ENCODE measurements at regions not wholly inside any gene's neighbourhood (a gene's known extent, or its start where the extent isn't known, plus 50 kb on each side); places are given as distances from the start of the nearest gene placed in this dataset.
"Not testable (repeated sequence)": the region's sequence is repeated elsewhere in the genome, so short reads cannot be mapped to it uniquely, and the experiment has no call there.

DNA sequence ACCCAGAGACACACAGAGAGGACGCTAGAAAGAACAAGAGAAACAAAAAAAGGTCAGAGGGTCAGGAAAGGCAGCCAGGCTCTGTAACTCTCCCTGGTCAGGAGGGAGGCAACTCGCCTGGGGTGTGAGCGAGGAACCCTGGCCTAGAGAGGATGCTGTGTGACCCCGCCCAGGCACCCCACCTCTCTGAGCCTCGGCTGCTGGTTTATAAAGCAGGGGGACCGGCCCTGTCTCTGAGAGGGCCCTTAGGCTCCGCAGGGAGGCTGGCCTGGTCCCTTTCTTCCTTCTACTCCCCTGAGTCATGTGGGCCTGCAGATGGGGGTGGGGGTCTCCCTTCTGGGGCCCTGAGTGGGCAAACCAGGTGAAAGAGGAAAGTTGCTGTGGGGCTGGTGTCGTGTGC, 81.3 kb upstream of the GOLGA6L4 start:
- H3K27ac ChIP-seq (ENCODE audit: low read length); H3K9ac ChIP-seq (ENCODE audit: low read depth, low read length); H3K27me3 ChIP-seq (ENCODE audit: insufficient read depth, low read length): not testable (repeated sequence)

DNA sequence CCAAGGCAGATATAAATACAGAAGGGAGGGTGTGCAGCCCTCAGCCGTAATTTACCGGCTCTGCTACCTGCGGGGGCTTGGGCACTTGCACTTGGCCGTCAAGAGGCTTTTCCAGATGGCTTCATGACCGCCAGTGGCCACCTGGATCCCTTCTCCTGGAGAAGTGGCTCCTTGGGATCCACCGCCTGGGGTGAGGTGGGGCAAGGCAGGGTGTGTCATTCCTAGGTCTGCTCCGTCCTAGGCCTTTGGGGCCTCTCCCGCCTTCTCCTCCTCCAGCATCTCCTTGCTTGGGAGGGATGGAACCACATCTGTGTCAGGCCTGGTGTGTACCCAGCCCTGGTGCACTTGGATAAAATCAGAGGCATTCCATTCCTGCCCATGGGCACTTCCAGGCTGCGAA, 80.8 kb upstream of the GOLGA6L4 start:
- not testable (repeated sequence) for H3K27me3 ChIP-seq (ENCODE audit: insufficient read depth, low read length); H3K9ac ChIP-seq (ENCODE audit: low read depth, low read length); H3K4me3 ChIP-seq (ENCODE audit: low read length); H3K9me3 ChIP-seq (ENCODE audit: insufficient read depth, low read depth, low read length); H3K4me1 ChIP-seq (ENCODE audit: insufficient read depth, low read length); H3K36me3 ChIP-seq (ENCODE audit: insufficient read depth, low read depth, low read length); H3K27ac ChIP-seq (ENCODE audit: low read length)

More for the DNA sequence above, 81.3 kb upstream of the GOLGA6L4 start:
- not testable (repeated sequence) for H3K4me1 ChIP-seq (ENCODE audit: insufficient read depth, low read length); H3K9me3 ChIP-seq (ENCODE audit: insufficient read depth, low read depth, low read length); H3K36me3 ChIP-seq (ENCODE audit: insufficient read depth, low read depth, low read length); H3K4me3 ChIP-seq (ENCODE audit: low read length)

DNA sequence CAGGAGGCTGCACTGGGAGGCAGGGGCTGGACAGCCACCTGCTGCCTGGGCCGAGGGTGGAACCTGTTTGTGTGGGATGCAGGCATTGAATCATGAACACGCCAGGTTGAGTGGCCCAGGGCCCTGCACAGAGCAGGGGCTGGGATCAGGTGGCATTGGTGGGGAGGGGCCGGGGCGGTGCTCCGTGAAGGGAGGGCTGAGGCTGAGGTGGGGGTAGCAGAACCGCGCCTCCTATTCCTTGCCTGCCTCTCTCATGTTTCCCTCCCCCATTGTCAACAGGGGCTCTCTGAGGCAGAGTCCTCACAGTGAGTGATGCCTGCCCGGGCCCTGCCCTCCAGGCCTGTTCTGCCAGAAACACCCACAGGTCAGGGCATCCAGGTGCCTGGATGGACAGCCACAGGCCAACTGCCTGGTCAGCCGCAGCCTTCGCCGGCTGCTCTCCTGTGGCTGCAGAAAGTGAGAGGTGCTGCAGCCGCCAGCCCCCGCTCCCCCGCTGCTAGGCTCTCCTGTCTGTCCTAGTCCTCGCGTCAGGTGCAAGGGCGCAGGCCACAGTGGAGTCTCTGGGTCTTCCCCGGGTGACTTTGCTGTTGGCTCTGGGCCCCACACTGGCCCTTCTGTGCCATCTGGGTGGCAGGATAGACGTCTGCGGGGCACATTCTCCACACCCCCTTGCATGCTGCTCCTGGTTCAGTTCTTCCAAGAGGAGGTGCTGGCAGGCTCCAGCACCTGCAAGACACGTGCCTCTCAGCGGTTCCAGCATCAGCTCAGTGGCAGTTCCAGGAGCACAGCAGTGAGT, 79.6 kb upstream of the GOLGA6L4 start:
- H3K27ac ChIP-seq (ENCODE audit: low read length); H3K9me3 ChIP-seq (ENCODE audit: insufficient read depth, low read depth, low read length); H3K4me1 ChIP-seq (ENCODE audit: insufficient read depth, low read length); H3K36me3 ChIP-seq (ENCODE audit: insufficient read depth, low read depth, low read length); H3K4me3 ChIP-seq (ENCODE audit: low read length); H3K27me3 ChIP-seq (ENCODE audit: insufficient read depth, low read length); H3K9ac ChIP-seq (ENCODE audit: low read depth, low read length): not testable (repeated sequence)

DNA sequence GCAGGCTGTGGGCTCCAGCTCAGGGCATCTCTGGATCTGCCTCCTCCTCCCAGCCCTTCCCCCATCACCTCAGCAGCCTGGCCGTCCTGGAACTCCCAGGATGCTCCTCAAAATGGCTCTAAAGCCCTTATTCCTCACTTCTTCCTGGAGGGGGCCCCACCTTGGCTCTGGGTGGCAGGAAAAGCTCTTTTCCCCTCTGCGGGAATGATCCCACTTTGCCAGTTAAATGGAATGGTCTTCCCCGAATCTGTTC, 79.1 kb upstream of the GOLGA6L4 start:
- H3K4me3 ChIP-seq (ENCODE audit: low read length); H3K9ac ChIP-seq (ENCODE audit: low read depth, low read length); H3K27me3 ChIP-seq (ENCODE audit: insufficient read depth, low read length); H3K9me3 ChIP-seq (ENCODE audit: insufficient read depth, low read depth, low read length); H3K27ac ChIP-seq (ENCODE audit: low read length); H3K36me3 ChIP-seq (ENCODE audit: insufficient read depth, low read depth, low read length); H3K4me1 ChIP-seq (ENCODE audit: insufficient read depth, low read length): not testable (repeated sequence)

DNA sequence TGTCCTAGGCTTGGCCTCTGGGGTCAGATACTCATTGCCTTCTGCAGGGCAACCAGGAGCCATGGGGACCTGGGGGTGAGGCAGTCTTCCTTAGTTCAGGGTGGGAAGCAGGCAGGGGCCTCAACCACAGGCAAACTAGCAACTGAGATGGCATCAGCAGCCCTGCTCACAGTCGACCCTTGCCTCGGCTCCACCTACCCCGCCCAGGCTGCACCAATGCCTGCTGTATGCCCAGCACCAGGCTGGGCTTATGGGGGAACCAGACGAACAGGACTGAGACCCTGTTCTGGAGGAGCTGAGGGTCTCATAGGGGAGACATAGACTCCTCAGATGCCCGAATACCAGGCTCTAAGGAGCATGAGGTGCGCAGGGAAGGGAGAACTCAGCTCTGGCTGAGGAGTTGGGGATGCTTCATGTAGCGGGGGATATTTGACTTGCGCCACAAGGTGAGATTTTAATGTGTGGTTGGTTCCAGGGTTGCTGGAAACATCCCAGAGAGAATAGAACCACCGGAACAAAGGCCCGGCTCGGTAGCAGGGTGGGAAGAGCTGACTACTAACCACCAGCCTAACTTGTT, 78.4 kb upstream of the GOLGA6L4 start:
- H3K9me3 ChIP-seq (ENCODE audit: insufficient read depth, low read depth, low read length); H3K27ac ChIP-seq (ENCODE audit: low read length): not testable (repeated sequence)

DNA sequence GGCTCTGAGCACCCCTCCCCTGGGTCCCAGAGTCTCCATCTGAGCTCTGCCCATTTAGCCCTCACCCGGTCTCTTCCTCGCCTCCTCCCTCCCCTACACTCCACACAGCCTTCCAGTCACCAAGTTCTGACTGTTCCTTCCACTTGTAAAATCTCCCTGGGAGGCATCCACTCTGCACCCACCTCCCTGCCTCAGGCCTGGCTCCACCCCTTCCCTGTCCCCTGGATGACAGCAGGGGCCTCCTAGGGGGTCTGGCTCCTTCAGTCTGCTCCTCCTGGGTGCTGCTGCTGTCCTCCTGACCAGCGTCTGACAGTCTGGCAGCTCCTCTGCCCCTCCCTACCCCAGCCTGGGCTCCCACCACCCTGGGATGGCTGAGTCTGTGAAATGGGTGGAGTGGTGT, 77.7 kb upstream of the GOLGA6L4 start:
- not testable (repeated sequence) for H3K9me3 ChIP-seq (ENCODE audit: insufficient read depth, low read depth, low read length); H3K27me3 ChIP-seq (ENCODE audit: insufficient read depth, low read length); H3K27ac ChIP-seq (ENCODE audit: low read length); H3K36me3 ChIP-seq (ENCODE audit: insufficient read depth, low read depth, low read length); H3K9ac ChIP-seq (ENCODE audit: low read depth, low read length); H3K4me1 ChIP-seq (ENCODE audit: insufficient read depth, low read length); H3K4me3 ChIP-seq (ENCODE audit: low read length)

More for the DNA sequence above, 78.4 kb upstream of the GOLGA6L4 start:
- H3K4me3 ChIP-seq (ENCODE audit: low read length); H3K36me3 ChIP-seq (ENCODE audit: insufficient read depth, low read depth, low read length); H3K9ac ChIP-seq (ENCODE audit: low read depth, low read length); H3K4me1 ChIP-seq (ENCODE audit: insufficient read depth, low read length); H3K27me3 ChIP-seq (ENCODE audit: insufficient read depth, low read length): not testable (repeated sequence)

DNA sequence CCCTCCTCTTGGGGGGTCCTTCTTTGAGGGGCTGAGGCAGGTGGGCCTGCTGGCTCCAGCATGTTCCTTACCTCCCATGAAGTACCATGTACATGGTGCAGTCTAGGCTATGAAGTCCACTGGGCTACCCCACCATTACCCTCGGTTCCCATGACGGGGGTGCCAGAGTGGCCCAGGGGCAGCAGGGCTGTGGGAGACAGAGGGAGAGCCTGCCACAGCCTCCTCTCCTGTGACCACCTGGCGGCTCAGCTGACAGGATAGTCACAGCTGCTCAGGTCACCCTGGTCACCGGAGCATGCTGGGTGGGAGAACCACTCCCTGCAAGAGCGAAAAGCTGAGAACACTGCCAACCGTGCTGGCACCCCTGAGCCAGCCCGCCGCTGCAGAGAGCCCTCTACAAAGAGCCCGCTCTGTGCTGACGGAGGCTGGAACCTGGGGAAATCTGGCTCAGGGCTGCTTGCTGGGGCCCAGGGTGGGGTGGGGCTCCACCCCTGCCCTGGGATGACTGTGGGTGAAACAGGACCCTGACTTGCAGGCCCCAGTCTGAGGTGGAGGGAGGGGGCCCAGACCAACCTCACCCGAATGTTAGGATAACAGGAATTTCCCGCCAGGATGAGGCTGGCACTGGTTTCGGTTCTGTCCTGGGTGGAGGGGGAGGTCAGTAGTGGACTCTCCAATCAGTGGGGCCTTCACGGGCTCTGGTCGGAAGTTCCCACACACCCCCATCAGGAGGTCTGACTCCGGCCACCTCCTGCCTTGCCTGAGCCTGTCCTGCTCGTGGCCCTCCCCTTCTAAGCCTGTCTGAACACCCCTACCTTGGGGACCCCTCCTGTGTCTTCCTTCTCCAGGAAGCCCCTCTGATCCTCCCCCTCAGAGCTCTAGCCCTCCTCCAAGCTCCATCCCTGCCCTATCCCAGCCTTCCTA, 76.0 kb upstream of the GOLGA6L4 start:
- not testable (repeated sequence) for H3K9ac ChIP-seq (ENCODE audit: low read depth, low read length); H3K36me3 ChIP-seq (ENCODE audit: insufficient read depth, low read depth, low read length); H3K27me3 ChIP-seq (ENCODE audit: insufficient read depth, low read length); H3K4me1 ChIP-seq (ENCODE audit: insufficient read depth, low read length); H3K4me3 ChIP-seq (ENCODE audit: low read length); H3K9me3 ChIP-seq (ENCODE audit: insufficient read depth, low read depth, low read length); H3K27ac ChIP-seq (ENCODE audit: low read length)

DNA sequence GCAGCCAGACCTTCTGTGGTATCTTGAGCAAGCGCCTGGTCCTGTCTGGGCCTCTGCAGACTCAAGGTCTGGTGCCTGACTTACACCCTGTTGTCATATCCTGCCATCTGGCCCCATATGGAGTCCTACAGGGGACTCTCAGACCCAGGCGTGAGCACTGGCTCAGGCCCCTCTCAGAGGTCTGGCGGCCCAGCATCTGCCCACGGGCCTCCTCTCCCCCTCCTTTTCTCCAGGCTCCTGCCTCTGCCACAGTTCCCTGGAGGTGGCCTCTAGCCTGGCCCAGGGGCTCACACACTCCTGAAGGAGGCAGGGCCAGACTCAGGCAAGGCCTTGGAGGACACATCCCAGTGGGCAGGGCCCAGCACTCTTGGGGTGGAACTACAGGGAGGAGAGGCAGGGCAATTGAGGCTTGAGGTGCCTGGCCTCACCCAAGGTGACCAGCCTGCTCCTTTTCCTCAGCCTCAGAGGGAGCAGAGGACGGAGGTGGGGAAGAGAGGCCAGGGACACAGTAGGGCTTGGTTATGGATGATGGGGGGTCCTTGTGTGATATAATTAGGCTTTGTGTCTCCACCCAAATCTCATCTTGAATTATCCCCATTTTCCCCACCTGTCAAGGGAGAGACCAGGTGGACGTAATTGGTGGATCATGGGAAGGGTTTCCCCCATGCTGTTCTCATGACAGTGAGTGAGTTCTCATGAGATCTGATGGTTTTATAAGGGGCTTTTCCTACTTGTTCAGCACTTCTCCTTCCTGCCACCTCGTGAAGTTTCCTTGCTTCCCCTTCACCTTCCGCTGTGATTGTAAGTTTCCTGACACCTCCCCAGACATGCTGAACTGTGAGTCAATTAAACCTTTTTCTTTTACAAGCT, 70.9 kb upstream of the GOLGA6L4 start:
- not testable (repeated sequence) for H3K36me3 ChIP-seq (ENCODE audit: insufficient read depth, low read depth, low read length); H3K27ac ChIP-seq (ENCODE audit: low read length); H3K4me3 ChIP-seq (ENCODE audit: low read length); H3K9ac ChIP-seq (ENCODE audit: low read depth, low read length); H3K27me3 ChIP-seq (ENCODE audit: insufficient read depth, low read length); H3K4me1 ChIP-seq (ENCODE audit: insufficient read depth, low read length); H3K9me3 ChIP-seq (ENCODE audit: insufficient read depth, low read depth, low read length)

DNA sequence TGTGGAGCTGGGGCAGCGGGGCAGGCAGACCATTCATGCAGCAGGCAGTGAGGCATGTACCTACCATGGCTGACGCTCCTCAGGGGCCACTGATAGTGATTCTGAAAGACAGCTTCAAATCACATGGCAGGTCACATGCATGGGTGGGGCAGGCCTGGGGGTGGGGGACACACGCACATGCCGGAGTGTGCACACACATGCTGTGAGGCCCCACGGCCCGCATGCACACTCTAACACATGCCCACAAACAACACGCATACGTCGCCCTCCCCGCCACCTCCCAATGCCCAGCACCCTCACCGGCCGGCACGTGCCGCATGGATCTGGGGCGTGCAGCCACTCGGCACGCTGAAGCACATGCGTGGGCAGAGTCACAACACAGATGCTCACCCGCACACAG, 65.5 kb upstream of the GOLGA6L4 start:
- H3K36me3 ChIP-seq (ENCODE audit: insufficient read depth, low read depth, low read length); H3K4me3 ChIP-seq (ENCODE audit: low read length); H3K4me1 ChIP-seq (ENCODE audit: insufficient read depth, low read length); H3K27ac ChIP-seq (ENCODE audit: low read length); H3K9ac ChIP-seq (ENCODE audit: low read depth, low read length); H3K9me3 ChIP-seq (ENCODE audit: insufficient read depth, low read depth, low read length); H3K27me3 ChIP-seq (ENCODE audit: insufficient read depth, low read length): not testable (repeated sequence)

DNA sequence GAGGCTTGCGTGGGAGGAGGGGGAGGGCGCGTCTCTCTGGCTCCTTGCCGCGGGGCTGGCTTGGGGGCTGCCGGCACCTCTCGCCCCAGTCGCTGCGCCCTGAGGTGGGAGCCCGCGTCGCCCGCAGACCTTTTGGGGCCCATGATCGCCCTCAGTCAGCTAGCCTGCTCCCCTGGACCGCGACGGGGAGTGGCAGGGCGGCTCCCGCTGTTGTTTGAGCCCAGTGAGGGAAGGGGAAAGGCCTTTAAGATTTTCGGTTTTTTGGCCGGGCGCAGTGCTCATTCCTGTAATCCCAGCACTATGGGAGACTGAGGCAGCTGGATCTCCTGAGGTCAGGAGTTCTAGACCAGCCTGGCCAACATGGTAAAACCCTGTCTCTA, 62.4 kb upstream of the GOLGA6L4 start:
- not testable (repeated sequence) for H3K27me3 ChIP-seq (ENCODE audit: insufficient read depth, low read length); H3K36me3 ChIP-seq (ENCODE audit: insufficient read depth, low read depth, low read length); H3K9ac ChIP-seq (ENCODE audit: low read depth, low read length); H3K27ac ChIP-seq (ENCODE audit: low read length); H3K4me1 ChIP-seq (ENCODE audit: insufficient read depth, low read length); H3K4me3 ChIP-seq (ENCODE audit: low read length); H3K9me3 ChIP-seq (ENCODE audit: insufficient read depth, low read depth, low read length)
